Skin of body (tissue), 1 donor: ENCODE measurements at regions not wholly inside any gene's neighbourhood (a gene's known extent, or its start where the extent isn't known, plus 50 kb on each side); places are given as distances from the start of the nearest gene placed in this dataset.

Source experiments
- DNase-seq: peaks from one replicate; lab custom pipeline; 2025; lab: John Stamatoyannopoulos, UW

DNA sequence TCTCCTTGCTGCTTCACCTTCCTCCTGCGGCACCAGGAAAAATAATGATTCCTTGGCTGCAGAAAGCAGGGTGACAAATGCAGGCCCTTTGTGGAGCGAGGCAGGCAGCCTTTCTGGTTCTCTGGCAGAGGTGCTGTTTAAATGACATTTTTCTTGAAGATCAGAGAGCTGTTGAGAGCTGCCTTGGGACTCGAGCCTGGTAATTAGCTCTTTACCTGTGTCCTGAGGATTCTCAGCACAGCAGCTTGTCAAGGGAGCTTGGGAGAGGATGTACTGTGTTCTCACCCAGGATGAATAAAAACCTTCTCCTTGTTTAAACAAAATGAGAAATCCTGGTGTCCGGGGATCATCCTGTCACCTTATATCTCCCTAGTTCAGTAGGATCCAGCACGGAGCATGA lies 204.0 kb downstream of the AACS start:
- DNase-seq = no peak

GRCh38 chr12:125271892-125272291 lies 206.7 kb downstream of the AACS start:
- DNase-seq = no peak

GRCh38 chr12:125272383-125272933 lies 207.2 kb downstream of the AACS start:
- DNase-seq = no peak

DNA sequence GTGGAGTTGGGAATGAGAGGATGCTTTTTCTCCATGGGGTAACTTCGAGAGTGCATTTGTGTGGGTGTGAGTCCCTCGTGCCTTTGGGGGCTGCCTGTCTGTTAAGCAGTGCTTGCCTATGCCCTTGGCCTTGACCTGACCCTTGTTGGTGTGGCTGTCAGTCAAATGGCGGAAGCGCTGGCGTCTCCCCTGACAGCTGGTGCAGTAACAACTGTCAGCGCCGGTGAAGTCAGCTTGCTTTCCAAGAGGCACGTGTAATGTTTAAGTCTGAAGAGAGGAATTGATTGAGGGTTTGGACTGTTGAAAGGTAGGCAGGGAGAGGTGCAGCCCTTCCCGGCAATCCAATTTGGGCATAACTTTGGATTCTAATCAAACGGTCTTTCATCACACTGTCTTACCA lies 211.3 kb downstream of the AACS start:
- no peak for DNase-seq

DNA sequence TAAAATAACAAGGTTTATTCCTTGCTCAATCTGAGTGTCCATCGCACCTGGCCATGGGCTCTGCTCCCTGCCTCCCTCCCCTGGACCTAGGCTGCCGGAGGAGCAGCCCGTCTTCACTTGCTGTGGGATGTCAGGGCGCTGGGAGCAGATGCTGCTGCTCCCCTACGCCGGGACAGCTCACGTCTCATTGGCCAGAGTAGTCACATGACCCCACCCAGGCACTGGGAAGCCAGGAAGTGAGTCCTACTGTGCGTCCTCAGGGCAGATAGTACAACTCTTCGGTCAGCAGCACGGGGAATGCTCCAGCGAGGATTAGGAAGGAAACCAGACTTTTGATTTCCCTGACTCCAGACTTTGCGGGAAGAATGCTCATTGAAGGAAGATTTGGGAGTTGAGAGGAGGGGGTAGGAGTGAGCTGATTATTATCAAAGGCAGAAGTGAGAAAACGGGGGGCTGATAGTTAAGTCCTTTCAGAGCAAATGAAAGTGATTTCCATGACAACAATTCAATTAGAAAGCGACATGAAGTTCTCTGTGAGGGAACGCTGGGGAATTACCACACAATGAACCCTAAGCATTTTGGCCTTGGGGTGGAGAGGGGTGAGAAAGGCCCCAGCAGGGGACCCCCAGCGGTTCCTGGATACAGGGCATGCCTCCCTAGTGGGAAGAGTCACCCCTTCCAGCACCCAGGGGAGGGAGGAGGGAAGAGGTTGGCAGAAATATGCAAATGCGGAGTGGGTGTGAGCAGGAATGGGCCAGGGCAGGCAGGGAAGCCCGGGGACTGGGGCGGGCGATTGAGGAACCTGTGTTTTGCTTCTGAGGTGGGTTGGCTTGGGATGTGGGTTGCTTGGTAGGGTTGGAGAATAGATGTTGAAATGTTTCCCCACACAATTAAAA lies 215.5 kb downstream of the AACS start:
- no peak for DNase-seq

GRCh38 chr12:125282921-125283320 lies 217.7 kb downstream of the AACS start:
- no peak for DNase-seq

GRCh38 chr12:125283521-125283920 lies 218.3 kb downstream of the AACS start:
- DNase-seq = no peak

DNA sequence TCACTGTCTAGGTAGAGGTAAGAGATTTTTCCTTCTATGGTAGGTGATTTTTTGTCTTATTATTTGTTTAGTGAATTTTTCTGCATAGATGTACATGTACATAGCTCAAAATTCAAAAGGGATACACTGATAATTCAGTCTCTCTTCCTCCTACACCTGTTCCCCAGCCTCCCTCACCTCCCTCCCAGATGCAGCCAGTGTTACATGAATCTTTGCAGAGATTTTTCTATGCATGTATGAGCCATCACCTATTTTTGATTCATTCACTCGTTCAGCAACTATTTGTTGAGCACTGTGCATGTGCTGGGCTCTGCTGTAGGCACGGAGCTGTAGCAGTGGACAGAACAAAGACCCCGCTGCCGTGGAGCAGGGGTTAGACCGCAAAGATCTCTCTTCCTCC lies 218.9 kb downstream of the AACS start:
- no peak for DNase-seq

GRCh38 chr12:125284945-125285685 lies 219.9 kb downstream of the AACS start:
- no peak for DNase-seq

DNA sequence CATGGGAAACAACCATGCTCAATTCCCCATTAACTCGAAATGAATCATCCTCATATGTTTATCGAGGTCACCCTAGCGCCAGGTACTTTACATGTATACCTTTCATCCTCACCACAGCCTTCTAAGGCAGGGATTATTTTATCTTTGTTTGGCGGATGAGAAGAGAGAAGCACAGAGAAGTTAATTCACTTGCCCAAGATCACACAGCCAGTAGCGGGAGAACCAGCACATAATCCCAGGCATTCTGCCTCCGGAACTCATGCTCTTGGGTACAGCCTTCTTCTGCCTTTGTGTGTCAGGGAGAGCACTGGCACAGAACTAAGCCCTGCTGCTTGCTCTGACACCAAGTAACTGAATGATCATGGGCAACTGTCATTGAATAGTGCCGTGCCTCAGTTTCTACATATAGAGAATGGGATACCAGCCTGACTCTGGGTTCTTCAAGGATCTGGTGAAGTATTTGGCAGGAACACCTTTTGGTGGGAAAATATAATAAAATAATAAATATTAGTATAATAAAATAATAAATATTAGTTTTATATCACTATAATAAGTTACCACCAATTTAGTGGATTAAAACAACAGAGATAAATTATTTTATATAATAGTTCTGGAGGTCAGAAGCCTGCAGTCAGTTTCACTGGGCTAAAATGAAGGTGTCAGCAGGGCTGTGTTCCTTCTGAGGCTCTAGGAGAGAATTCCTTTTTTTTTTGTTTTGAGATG lies 220.9 kb downstream of the AACS start:
- no peak for DNase-seq

- no peak for DNase-seq
Measured at GRCh38 chr12:125287155-125287847, 222.1 kb downstream of the AACS start.

DNA sequence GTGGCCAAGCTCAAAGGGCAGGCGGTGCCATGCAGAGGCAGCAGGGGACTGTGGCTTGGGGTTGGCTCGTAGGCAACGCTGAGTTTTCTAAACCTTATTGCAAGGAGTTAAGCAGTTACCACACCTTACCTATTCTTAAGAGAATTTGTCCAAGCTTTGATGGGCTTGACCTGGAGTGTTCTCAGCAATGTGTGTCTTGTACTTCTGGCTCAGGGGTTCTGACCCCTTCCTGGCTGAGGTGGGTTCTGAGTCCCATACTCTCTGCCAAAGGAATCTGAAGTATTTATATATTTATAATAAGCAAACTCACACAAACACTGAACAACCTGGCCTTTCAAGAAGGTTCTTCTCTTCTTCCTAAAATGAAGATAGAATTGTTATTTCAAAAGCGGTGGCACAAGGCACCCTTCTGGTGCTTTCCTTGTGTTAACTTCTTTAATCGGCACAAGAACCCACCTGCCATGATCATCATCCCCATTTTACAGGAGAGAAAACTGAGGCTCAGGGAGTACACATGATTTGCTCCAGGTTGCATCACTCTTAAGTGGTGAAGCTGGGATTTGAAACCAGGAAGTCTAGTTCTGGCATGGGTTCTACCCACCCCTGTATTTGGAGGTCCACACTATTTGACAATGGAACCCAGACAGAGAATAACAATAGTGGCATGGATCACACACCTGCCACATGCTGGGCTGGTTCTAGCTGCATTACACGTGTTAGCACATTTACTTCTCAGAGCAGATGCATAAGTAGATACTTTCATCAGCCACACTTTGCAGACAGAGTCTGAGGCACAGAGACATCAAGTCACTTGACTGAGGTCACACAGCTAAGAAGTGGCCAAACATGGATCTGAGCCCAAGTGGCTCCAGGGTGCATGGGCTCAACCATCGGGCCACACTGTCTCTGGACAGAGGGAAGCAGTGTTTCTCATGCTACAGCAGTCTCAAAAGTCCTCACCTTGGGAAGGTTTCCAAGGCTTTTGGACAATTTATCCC lies 224.0 kb downstream of the AACS start:
- DNase-seq = no peak

DNA sequence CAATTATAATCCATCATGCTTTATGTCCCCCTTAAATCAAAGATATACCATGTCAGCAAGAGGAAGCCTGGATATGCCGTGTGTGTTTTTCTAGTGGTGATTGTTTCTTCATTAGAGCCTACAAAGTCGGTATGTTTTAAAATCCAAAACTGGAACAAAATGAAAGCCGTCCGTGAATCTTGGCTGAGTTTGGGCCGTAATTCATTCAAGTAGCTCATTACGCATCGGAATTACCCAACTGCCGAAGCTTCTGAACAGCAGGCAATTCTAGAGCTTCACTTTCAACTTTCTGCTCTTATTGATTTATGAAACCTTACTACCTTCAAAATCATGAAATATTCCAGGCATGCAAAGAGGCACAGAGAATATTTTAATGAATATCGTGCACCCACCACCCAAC lies 224.7 kb downstream of the AACS start:
- no peak for DNase-seq

- DNase-seq = no peak
Measured at GRCh38 chr12:125292700-125293099, 227.5 kb downstream of the AACS start.

DNA sequence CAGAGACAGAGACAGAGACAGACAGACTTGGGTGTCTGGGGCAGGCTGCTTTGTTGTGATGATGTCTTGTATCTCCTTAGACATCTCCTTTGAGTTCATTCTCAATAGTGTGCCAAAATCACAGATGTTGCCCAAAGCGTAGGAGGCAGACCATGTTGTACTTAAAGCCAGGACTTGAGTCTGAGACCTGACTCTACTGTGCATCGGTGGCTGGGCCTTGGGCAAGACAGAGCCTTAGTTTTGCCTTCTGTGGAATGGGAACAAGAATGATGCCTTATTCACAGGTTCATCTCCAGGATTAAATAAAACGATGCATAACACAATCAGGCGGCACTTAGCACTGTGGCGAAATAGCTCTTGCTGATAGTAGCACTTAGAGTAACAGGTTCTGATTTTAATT lies 230.3 kb downstream of the AACS start:
- no peak for DNase-seq

DNA sequence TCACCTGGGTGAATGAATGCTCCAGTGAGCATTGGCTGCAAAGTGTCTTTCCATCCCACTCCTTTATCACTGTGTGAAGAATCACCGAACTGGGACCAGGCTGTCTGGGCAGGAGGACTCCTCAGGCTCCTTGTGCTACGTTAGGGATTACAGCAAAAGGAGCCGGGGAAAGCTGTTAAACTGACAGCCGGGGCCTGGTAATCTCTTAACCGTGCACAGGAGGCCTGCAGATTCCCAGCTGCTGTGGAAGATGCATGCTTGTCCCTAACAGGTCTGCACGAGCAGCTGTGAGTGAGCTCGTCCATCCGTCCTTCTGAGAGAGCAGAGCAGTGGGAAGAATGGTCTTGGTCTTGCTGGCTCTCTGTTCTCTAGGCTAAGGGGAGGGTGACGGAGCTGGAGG lies 231.5 kb downstream of the AACS start:
- DNase-seq = no peak

GRCh38 chr12:125299840-125300239 lies 234.6 kb downstream of the AACS start:
- DNase-seq = no peak

DNA sequence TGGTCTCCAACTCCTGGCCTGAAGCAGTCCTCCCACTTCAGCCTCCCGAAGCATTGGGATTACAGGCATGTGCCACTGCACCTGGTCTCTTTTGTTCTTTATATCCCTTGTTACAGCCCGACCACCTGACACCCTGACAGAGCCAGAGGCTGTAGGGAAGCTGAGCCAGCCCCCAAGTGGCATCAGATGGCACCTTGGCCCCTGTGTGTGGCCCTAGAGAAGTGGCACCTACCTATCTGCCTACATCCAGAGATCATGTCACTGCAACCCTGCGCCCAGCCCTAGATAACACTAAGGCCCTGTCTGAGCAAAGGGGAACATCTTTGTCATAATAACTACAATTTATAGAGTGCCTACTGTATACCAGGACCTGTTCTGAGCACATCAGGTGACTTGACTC lies 235.0 kb downstream of the AACS start:
- no peak for DNase-seq

GRCh38 chr12:125303337-125303736 lies 238.1 kb downstream of the AACS start:
- no peak for DNase-seq

DNA sequence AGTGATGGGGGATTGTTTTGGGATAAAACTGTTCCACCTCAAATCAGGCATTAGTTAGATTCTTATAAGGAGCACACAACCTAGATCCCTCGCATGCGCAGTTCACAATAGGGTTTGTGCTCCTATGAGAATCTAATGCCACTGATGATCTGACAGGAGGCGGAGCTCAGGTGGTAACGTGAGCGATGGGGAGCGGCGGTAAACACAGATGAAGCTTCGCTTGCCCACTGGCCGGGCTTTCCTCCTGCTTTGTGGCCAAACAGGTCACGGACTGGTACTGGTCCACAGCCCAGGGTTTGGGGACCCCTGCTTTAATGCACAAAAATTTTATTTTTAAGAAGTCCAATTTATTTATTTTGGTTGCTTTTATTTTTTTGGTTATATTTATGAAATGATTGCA lies 238.8 kb downstream of the AACS start:
- DNase-seq = no peak
